ENCODE measurements at regions not wholly inside any gene's neighbourhood (a gene's known extent, or its start where the extent isn't known, plus 50 kb on each side); places are given as distances from the start of the nearest gene placed in this dataset.
"Not testable (repeated sequence)": the region's sequence is repeated elsewhere in the genome, so short reads cannot be mapped to it uniquely, and the experiment has no call there.

- not testable (repeated sequence) for DNase-seq
These were observed 104.2 kb downstream of the CDRT15L2 start for GRCh38 chr17:20683651-20684229.

- DNase-seq, result not testable (repeated sequence)
These were observed 105.5 kb downstream of the CDRT15L2 start for GRCh38 chr17:20684975-20685374.

- not testable (repeated sequence) for DNase-seq
These were observed 108.1 kb downstream of the CDRT15L2 start for GRCh38 chr17:20687584-20687983.

- not testable (repeated sequence) for DNase-seq
These were observed 109.7 kb downstream of the CDRT15L2 start for GRCh38 chr17:20689170-20689749.

- not testable (repeated sequence) for DNase-seq
These were observed 113.2 kb downstream of the CDRT15L2 start for GRCh38 chr17:20692706-20693105.

GRCh38 chr17:20695871-20696270 is 116.3 kb downstream of the CDRT15L2 start:
- not testable (repeated sequence) for DNase-seq

- DNase-seq, result not testable (repeated sequence)
These were observed 119.1 kb downstream of the CDRT15L2 start for GRCh38 chr17:20698463-20699206.

GRCh38 chr17:20700528-20700927 is 121.0 kb downstream of the CDRT15L2 start:
- not testable (repeated sequence) for DNase-seq

GRCh38 chr17:20701366-20701765 is 121.8 kb downstream of the CDRT15L2 start:
- DNase-seq, result not testable (repeated sequence)

- no peak for DNase-seq
These were observed 123.2 kb downstream of the CDRT15L2 start for GRCh38 chr17:20702692-20703091.

- no peak for DNase-seq
These were observed 124.3 kb downstream of the CDRT15L2 start for GRCh38 chr17:20703781-20704180.

- not testable (repeated sequence) for DNase-seq
These were observed 125.7 kb downstream of the CDRT15L2 start for GRCh38 chr17:20705186-20705585.

GRCh38 chr17:20706751-20707373 is 127.3 kb downstream of the CDRT15L2 start:
- no peak for DNase-seq

GRCh38 chr17:20708821-20709220 is 129.3 kb downstream of the CDRT15L2 start:
- not testable (repeated sequence) for DNase-seq

- not testable (repeated sequence) for DNase-seq
These were observed 137.0 kb downstream of the CDRT15L2 start for GRCh38 chr17:20716481-20716880.

- no peak for DNase-seq
These were observed 141.6 kb downstream of the CDRT15L2 start for GRCh38 chr17:20721171-20721570.

- not testable (repeated sequence) for DNase-seq
These were observed 144.9 kb downstream of the CDRT15L2 start for GRCh38 chr17:20724391-20724790.

GRCh38 chr17:20727201-20727600 is 147.7 kb downstream of the CDRT15L2 start:
- DNase-seq, result not testable (repeated sequence)

GRCh38 chr17:20728181-20728580 is 148.7 kb downstream of the CDRT15L2 start:
- DNase-seq, result no peak

GRCh38 chr17:20731131-20731530 is 151.6 kb downstream of the CDRT15L2 start:
- DNase-seq, result not testable (repeated sequence)

GRCh38 chr17:20733923-20734322 is 154.4 kb downstream of the CDRT15L2 start:
- DNase-seq, result no peak

- DNase-seq, result no peak
These were observed 156.3 kb downstream of the CDRT15L2 start for GRCh38 chr17:20735796-20736195.

- not testable (repeated sequence) for DNase-seq
These were observed 158.1 kb downstream of the CDRT15L2 start for GRCh38 chr17:20737636-20738035.

Measured in right forelimb (tissue), 1 donor.